ENCODE measurements at regions not wholly inside any gene's neighbourhood (a gene's known extent, or its start where the extent isn't known, plus 50 kb on each side); places are given as distances from the start of the nearest gene placed in this dataset.

- Mint-ChIP-seq H3K4me3 (no peak overlapping the region), H3K4me1 (ENCODE audit: unreplicated experiment) (peaks cover 32% of the 10 kb centered on the region), H3K9me3 (peaks cover 8% of the 10 kb centered on the region), H3K27me3 (no peaks in the 10 kb centered on the region), H3K27ac (no peak overlapping the region), H3K36me3 (no peaks in the 10 kb centered on the region)
- no peak for TF ChIP-seq CTCF (conservative IDR thresholded peaks at IDR 0.05)
- DNase-seq (ENCODE audit: extremely low spot score, unreplicated experiment) = no peak
These were observed 165.4 kb upstream of the PLEKHG7 start for GRCh38 chr12:92537290-92537960.

- Mint-ChIP-seq H3K27me3 (no peaks in the 10 kb centered on the region), H3K4me1 (ENCODE audit: unreplicated experiment) (peaks cover 27% of the 10 kb centered on the region), H3K9me3 (no peaks in the 10 kb centered on the region), H3K27ac (no peak overlapping the region), H3K36me3 (no peaks in the 10 kb centered on the region), H3K4me3 (no peak overlapping the region)
- DNase-seq (ENCODE audit: extremely low spot score, unreplicated experiment) = no peak
- TF ChIP-seq CTCF (conservative IDR thresholded peaks at IDR 0.05) = no peak
These were observed 166.8 kb upstream of the PLEKHG7 start for GRCh38 chr12:92535961-92536360.

GRCh38 chr12:92533280-92533890, 169.4 kb upstream of the PLEKHG7 start:
- no peak for TF ChIP-seq CTCF (conservative IDR thresholded peaks at IDR 0.05)
- H3K4me1 Mint-ChIP-seq (ENCODE audit: unreplicated experiment) = peaks cover 5% of the 10 kb centered on the region
- no peak overlapping the region for H3K4me3 Mint-ChIP-seq
- no peaks in the 10 kb centered on the region for H3K27me3 Mint-ChIP-seq
- H3K9me3 Mint-ChIP-seq = no peaks in the 10 kb centered on the region
- H3K36me3 Mint-ChIP-seq = no peaks in the 10 kb centered on the region
- no peak for DNase-seq (ENCODE audit: extremely low spot score, unreplicated experiment)
- no peak overlapping the region for H3K27ac Mint-ChIP-seq

GRCh38 chr12:92530706-92531105, 172.1 kb upstream of the PLEKHG7 start:
- Mint-ChIP-seq H3K4me1 (ENCODE audit: unreplicated experiment) (peaks cover 5% of the 10 kb centered on the region), H3K27me3 (no peaks in the 10 kb centered on the region), H3K4me3 (no peak overlapping the region), H3K27ac (no peak overlapping the region), H3K36me3 (no peaks in the 10 kb centered on the region), H3K9me3 (no peaks in the 10 kb centered on the region)
- TF ChIP-seq CTCF (conservative IDR thresholded peaks at IDR 0.05) = no peak
- no peak for DNase-seq (ENCODE audit: extremely low spot score, unreplicated experiment)

- Mint-ChIP-seq H3K9me3 (no peaks in the 10 kb centered on the region), H3K36me3 (no peaks in the 10 kb centered on the region), H3K27me3 (no peaks in the 10 kb centered on the region), H3K27ac (no peak overlapping the region), H3K4me3 (no peak overlapping the region), H3K4me1 (ENCODE audit: unreplicated experiment) (peaks cover 5% of the 10 kb centered on the region)
- no peak for DNase-seq (ENCODE audit: extremely low spot score, unreplicated experiment)
- TF ChIP-seq CTCF (conservative IDR thresholded peaks at IDR 0.05) = no peak
These were observed 172.8 kb upstream of the PLEKHG7 start for GRCh38 chr12:92529944-92530343.

Data from type B pancreatic cell (in vitro differentiated cells).